ENCODE measurements at regions not wholly inside any gene's neighbourhood (a gene's known extent, or its start where the extent isn't known, plus 50 kb on each side); places are given as distances from the start of the nearest gene placed in this dataset.

DNA sequence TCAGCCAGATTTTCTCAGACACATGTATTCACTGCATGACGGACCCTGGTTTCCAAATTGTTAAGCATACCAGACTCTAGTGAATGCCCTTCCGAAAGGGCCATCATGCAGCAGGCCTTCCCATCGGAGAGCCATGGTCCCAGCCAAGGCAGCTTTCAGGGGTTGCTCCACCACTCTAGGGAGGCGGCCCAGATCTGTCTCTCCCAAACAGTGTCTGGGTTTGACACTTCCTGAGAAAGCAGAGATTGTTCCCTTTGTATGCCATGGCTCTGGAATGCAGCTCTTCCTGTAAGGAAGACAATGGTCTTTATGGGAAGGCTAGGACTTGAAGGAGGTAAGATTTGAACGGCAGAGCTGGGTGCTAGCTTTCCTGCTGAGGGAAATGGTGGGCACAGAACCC is 178.8 kb upstream of the BMPER start:
- ChIA-PET CTCF (no interaction called here), POLR2A (no interaction called here)
- DNase-seq (ENCODE audit: low read depth, low spot score) (no peak), ATAC-seq (no peak)
- Histone ChIP-seq H3K27ac (ENCODE audit: low read length) (no peak overlapping the region), H3K9me3 (ENCODE audit: control insufficient read depth, insufficient read depth, low read depth, low read length) (no peaks in the 10 kb centered on the region), H3K4me1 (ENCODE audit: control insufficient read depth, insufficient read depth, low read length) (no peaks in the 10 kb centered on the region), H3K27me3 (ENCODE audit: control insufficient read depth, insufficient read depth, low read length) (no peaks in the 10 kb centered on the region; the same call in 1 of the 2 replicates), H3K4me3 (ENCODE audit: low read depth in 2 of 2, low read length in 2 of 2) (no peak overlapping the region), H3K36me3 (ENCODE audit: control insufficient read depth, insufficient read depth, low read length) (no peaks in the 10 kb centered on the region)
- BruUV-seq (replicated peaks) = no TSS peak
- intact Hi-C loops (cut with micrococcal nuclease; ENCODE audit: unreplicated experiment) = no loop called here
- TF ChIP-seq TCF7L2 (IDR thresholded peaks at IDR 0.05; ENCODE audit: low read depth, low read length) (no peak), SIN3A (IDR thresholded peaks at IDR 0.05; ENCODE audit: borderline replicate concordance, insufficient read depth, low read depth, low read length) (no peak), POLR2AphosphoS5 (IDR thresholded peaks at IDR 0.05; ENCODE audit: low read depth, low read length) (no peak), CTCF (IDR thresholded peaks at IDR 0.05) (no peak)
- in situ Hi-C loops (cut with HindIII; ENCODE audit: low pct_unique_long_range_greater_than_20kb, low sequenced_read_pairs) = no loop called here

DNA sequence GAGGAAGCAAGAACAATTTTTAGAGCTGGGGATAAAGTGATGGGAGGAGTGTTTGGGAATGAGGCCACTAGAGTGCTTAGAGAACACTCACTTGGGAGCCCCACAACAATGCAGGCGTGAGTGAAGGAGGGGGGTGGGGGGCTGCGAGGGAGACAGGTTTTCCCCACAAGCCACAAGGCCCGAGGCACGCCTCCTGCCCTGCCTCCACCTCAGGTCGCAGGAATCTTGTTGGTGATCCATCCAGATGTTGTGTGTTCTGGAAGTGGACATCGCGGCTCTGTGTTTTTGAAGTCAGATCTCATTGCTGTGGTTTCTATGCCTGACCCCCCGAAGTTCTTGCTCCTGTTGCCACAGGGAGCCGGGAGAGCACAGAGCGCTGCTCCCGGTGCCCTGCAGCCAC is 178.0 kb upstream of the BMPER start:
- no peak for ATAC-seq
- POLR2A ChIA-PET = no interaction called here
- H3K27ac ChIP-seq (ENCODE audit: low read length) = no peak overlapping the region
- H3K4me3 ChIP-seq (ENCODE audit: low read depth in 2 of 2, low read length in 2 of 2) = no peak overlapping the region
- no peaks in the 10 kb centered on the region for H3K9me3 ChIP-seq (ENCODE audit: control insufficient read depth, insufficient read depth, low read depth, low read length)
- intact Hi-C loops (cut with micrococcal nuclease; ENCODE audit: unreplicated experiment) = no loop called here
- no peaks in the 10 kb centered on the region for H3K4me1 ChIP-seq (ENCODE audit: control insufficient read depth, insufficient read depth, low read length)
- H3K36me3 ChIP-seq (ENCODE audit: control insufficient read depth, insufficient read depth, low read length) = no peaks in the 10 kb centered on the region
- in situ Hi-C loops (cut with HindIII; ENCODE audit: low pct_unique_long_range_greater_than_20kb, low sequenced_read_pairs) = no loop called here
- no TSS peak for BruUV-seq (replicated peaks)
- DNase-seq (ENCODE audit: low read depth, low spot score) = no peak
- TF ChIP-seq, protein P1, sequence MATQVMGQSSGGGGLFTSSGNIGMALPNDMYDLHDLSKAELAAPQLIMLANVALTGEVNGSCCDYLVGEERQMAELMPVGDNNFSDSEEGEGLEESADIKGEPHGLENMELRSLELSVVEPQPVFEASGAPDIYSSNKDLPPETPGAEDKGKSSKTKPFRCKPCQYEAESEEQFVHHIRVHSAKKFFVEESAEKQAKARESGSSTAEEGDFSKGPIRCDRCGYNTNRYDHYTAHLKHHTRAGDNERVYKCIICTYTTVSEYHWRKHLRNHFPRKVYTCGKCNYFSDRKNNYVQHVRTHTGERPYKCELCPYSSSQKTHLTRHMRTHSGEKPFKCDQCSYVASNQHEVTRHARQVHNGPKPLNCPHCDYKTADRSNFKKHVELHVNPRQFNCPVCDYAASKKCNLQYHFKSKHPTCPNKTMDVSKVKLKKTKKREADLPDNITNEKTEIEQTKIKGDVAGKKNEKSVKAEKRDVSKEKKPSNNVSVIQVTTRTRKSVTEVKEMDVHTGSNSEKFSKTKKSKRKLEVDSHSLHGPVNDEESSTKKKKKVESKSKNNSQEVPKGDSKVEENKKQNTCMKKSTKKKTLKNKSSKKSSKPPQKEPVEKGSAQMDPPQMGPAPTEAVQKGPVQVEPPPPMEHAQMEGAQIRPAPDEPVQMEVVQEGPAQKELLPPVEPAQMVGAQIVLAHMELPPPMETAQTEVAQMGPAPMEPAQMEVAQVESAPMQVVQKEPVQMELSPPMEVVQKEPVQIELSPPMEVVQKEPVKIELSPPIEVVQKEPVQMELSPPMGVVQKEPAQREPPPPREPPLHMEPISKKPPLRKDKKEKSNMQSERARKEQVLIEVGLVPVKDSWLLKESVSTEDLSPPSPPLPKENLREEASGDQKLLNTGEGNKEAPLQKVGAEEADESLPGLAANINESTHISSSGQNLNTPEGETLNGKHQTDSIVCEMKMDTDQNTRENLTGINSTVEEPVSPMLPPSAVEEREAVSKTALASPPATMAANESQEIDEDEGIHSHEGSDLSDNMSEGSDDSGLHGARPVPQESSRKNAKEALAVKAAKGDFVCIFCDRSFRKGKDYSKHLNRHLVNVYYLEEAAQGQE (IDR thresholded peaks at IDR 0.05; ENCODE audit: insufficient read depth in 1 of 2, low read depth in 2 of 2, low read length in 1 of 2) = no peak
- TF ChIP-seq POLR2AphosphoS5 (IDR thresholded peaks at IDR 0.05; ENCODE audit: low read depth, low read length) (no peak), SIN3A (IDR thresholded peaks at IDR 0.05; ENCODE audit: borderline replicate concordance, insufficient read depth, low read depth, low read length) (no peak), CTCF (IDR thresholded peaks at IDR 0.05) (no peak), TCF7L2 (IDR thresholded peaks at IDR 0.05; ENCODE audit: low read depth, low read length) (no peak)
- CTCF ChIA-PET = no interaction called here
- no peaks in the 10 kb centered on the region; the same call in 1 of the 2 replicates for H3K27me3 ChIP-seq (ENCODE audit: control insufficient read depth, insufficient read depth, low read length)
